ENCODE measurements at regions not wholly inside any gene's neighbourhood (a gene's known extent, or its start where the extent isn't known, plus 50 kb on each side); places are given as distances from the start of the nearest gene placed in this dataset.

GRCh38 chr6:147009358-147009757 is 194.9 kb upstream of the STXBP5 start:
- intact Hi-C loops (cut with micrococcal nuclease; ENCODE audit: unreplicated experiment) (no loop called here), in situ Hi-C loops (cut with HindIII; ENCODE audit: low pct_unique_long_range_greater_than_20kb, low sequenced_read_pairs) (no loop called here)
- ChIA-PET CTCF (no interaction called here), POLR2A (no interaction called here)
- Histone ChIP-seq H3K27ac (ENCODE audit: low read length) (no peak overlapping the region), H3K9me3 (ENCODE audit: control insufficient read depth, insufficient read depth, low read depth, low read length) (peaks cover 12% of the 10 kb centered on the region), H3K4me1 (ENCODE audit: control insufficient read depth, insufficient read depth, low read length) (no peaks in the 10 kb centered on the region), H3K27me3 (ENCODE audit: control insufficient read depth, insufficient read depth, low read length) (no peaks in the 10 kb centered on the region), H3K4me3 (ENCODE audit: low read depth in 2 of 2, low read length in 2 of 2) (no peak overlapping the region), H3K36me3 (ENCODE audit: control insufficient read depth, insufficient read depth, low read length) (no peaks in the 10 kb centered on the region)
- no TSS peak for BruUV-seq (replicated peaks)
- TF ChIP-seq SIN3A (IDR thresholded peaks at IDR 0.05; ENCODE audit: borderline replicate concordance, insufficient read depth, low read depth, low read length), result no peak
- no peak for TF ChIP-seq CTCF (IDR thresholded peaks at IDR 0.05)
- TF ChIP-seq POLR2AphosphoS5 (IDR thresholded peaks at IDR 0.05; ENCODE audit: low read depth, low read length), result no peak
- TF ChIP-seq TCF7L2 (IDR thresholded peaks at IDR 0.05; ENCODE audit: low read depth, low read length), result no peak
- TF ChIP-seq REST (IDR thresholded peaks at IDR 0.05; ENCODE audit: insufficient read depth in 1 of 2, low read depth in 2 of 2, low read length in 1 of 2), result no peak
- no peak for DNase-seq (ENCODE audit: low read depth, low spot score)
- no peak for ATAC-seq

- CTCF ChIA-PET, result no interaction called here
- no peaks in the 10 kb centered on the region for H3K4me1 ChIP-seq (ENCODE audit: control insufficient read depth, insufficient read depth, low read length)
- no peak for ATAC-seq
- H3K36me3 ChIP-seq (ENCODE audit: control insufficient read depth, insufficient read depth, low read length), result no peaks in the 10 kb centered on the region
- no peak overlapping the region for H3K27ac ChIP-seq (ENCODE audit: low read length)
- in situ Hi-C loops (cut with HindIII; ENCODE audit: low pct_unique_long_range_greater_than_20kb, low sequenced_read_pairs) (no loop called here), intact Hi-C loops (cut with micrococcal nuclease; ENCODE audit: unreplicated experiment) (no loop called here)
- H3K4me3 ChIP-seq (ENCODE audit: low read depth in 2 of 2, low read length in 2 of 2), result no peak overlapping the region
- POLR2A ChIA-PET, result no interaction called here
- H3K9me3 ChIP-seq (ENCODE audit: control insufficient read depth, insufficient read depth, low read depth, low read length), result no peaks in the 10 kb centered on the region
- BruUV-seq (replicated peaks), result no TSS peak
- DNase-seq (ENCODE audit: low read depth, low spot score), result no peak
- no peaks in the 10 kb centered on the region for H3K27me3 ChIP-seq (ENCODE audit: control insufficient read depth, insufficient read depth, low read length)
- TF ChIP-seq SIN3A (IDR thresholded peaks at IDR 0.05; ENCODE audit: borderline replicate concordance, insufficient read depth, low read depth, low read length), result no peak
- TF ChIP-seq REST (IDR thresholded peaks at IDR 0.05; ENCODE audit: insufficient read depth in 1 of 2, low read depth in 2 of 2, low read length in 1 of 2), result no peak
- TF ChIP-seq POLR2AphosphoS5 (IDR thresholded peaks at IDR 0.05; ENCODE audit: low read depth, low read length), result no peak
- no peak for TF ChIP-seq TCF7L2 (IDR thresholded peaks at IDR 0.05; ENCODE audit: low read depth, low read length)
- TF ChIP-seq CTCF (IDR thresholded peaks at IDR 0.05), result no peak
Measured at GRCh38 chr6:147015674-147016073, 188.5 kb upstream of the STXBP5 start.
